HEK293 (cell line): ENCODE measurements at regions not wholly inside any gene's neighbourhood (a gene's known extent, or its start where the extent isn't known, plus 50 kb on each side); places are given as distances from the start of the nearest gene placed in this dataset.

Experiments
- CTCF ChIA-PET: fragments of 350-600 bp; formaldehyde crosslinking; extraction: SDS; loops from one replicate; lab custom pipeline; 2021; ENCODE audit warnings: antibody characterized with exemption; lab: Yijun Ruan, JAX
- POLR2A ChIA-PET: fragments of 300-600 bp; formaldehyde crosslinking; extraction: SDS; loops from one replicate; lab custom pipeline; 2020; ENCODE audit warnings: antibody characterized with exemption, inconsistent platforms; lab: Yijun Ruan, JAX
- H3K27ac ChIP-seq: fragments of 200-500 bp; sonication (Bioruptor generic); 2 replicates; pipeline ENCODE4 v1.5.1; 2014; ENCODE audit warnings: low read depth, low read length, control low read depth, inconsistent platforms; ENCODE audit errors: extremely low read depth
- H3K36me3 ChIP-seq, 2 experiments: fragments of 200-500 bp in 1 of 2; sonication (Bioruptor generic) in 1 of 2; 1 replicate in 1 of 2; 2 replicates in 1 of 2; pipeline ENCODE4 v1.5.1; 2014 to 2017; ENCODE audit warnings: inconsistent platforms in 2 of 2, low read length in 2 of 2; ENCODE audit not compliant: control insufficient read depth in 2 of 2, insufficient read depth in 1 of 2
- H3K4me1 ChIP-seq: fragments of 200-500 bp; sonication (Bioruptor generic); 2 replicates; pipeline ENCODE4 v1.5.1; 2014; ENCODE audit warnings: mild to moderate bottlenecking, low read length, inconsistent platforms; ENCODE audit not compliant: control insufficient read depth, insufficient read depth
- H3K4me3 ChIP-seq: 2 replicates; pipeline ENCODE4 v1.5.1; 2011; ENCODE audit warnings: low read depth, mild to moderate bottlenecking, control low read depth, low read length, moderate library complexity
- H3K9me3 ChIP-seq: fragments of 200-500 bp; sonication (Bioruptor generic); 2 replicates; pipeline ENCODE4 v1.5.1; 2014; ENCODE audit warnings: low read depth, low read length, inconsistent platforms; ENCODE audit not compliant: control insufficient read depth, insufficient read depth
- KLF17 ChIP-seq: fragments of 450-650 bp; formaldehyde crosslinking; IDR thresholded peaks from 2 replicates; pipeline ENCODE4 v1.5.1; 2016; ENCODE audit warnings: missing biosample characterization, missing genetic modification characterization
- SP7 ChIP-seq: fragments of 450-650 bp; formaldehyde crosslinking; IDR thresholded peaks from 2 replicates; pipeline ENCODE4 v1.5.1; 2016; ENCODE audit warnings: missing biosample characterization, missing genetic modification characterization
- TSHZ1 ChIP-seq: fragments of 450-650 bp; formaldehyde crosslinking; IDR thresholded peaks from 2 replicates; pipeline ENCODE4 v1.5.1; 2016; ENCODE audit warnings: missing biosample characterization, missing genetic modification characterization, borderline replicate concordance
- YY1 ChIP-seq: fragments of 450-650 bp; formaldehyde crosslinking; IDR thresholded peaks from 2 replicates; pipeline ENCODE4 v1.5.1; 2018; ENCODE audit warnings: missing biosample characterization, missing genetic modification characterization
- ZBTB1 ChIP-seq: fragments of 450-650 bp; formaldehyde crosslinking; IDR thresholded peaks from 2 replicates; pipeline ENCODE4 v1.5.1; 2016; ENCODE audit warnings: missing biosample characterization, missing genetic modification characterization
- ZBTB44 ChIP-seq: fragments of 450-650 bp; IDR thresholded peaks from 2 replicates; pipeline ENCODE4 v1.5.1; 2018; ENCODE audit warnings: missing biosample characterization, mild to moderate bottlenecking, missing genetic modification characterization
- ZFHX2 ChIP-seq: fragments of 450-650 bp; formaldehyde crosslinking; conservative IDR thresholded peaks from 2 replicates; pipeline ENCODE4 v1.5.1; 2016; ENCODE audit warnings: missing biosample characterization, missing genetic modification characterization
- ZIC2 ChIP-seq: fragments of 450-650 bp; formaldehyde crosslinking; IDR thresholded peaks from 2 replicates; pipeline ENCODE4 v1.5.1; 2016; ENCODE audit warnings: missing biosample characterization, missing genetic modification characterization
- ZNF132 ChIP-seq: fragments of 450-650 bp; formaldehyde crosslinking; IDR thresholded peaks from 2 replicates; pipeline ENCODE4 v1.5.1; 2017; ENCODE audit warnings: missing biosample characterization, missing genetic modification characterization, borderline replicate concordance
- ZNF157 ChIP-seq: fragments of 450-650 bp; formaldehyde crosslinking; IDR thresholded peaks from 2 replicates; pipeline ENCODE4 v1.5.1; 2016; ENCODE audit warnings: missing biosample characterization, missing genetic modification characterization
- ZNF169 ChIP-seq: fragments of 450-650 bp; formaldehyde crosslinking; IDR thresholded peaks from 2 replicates; pipeline ENCODE4 v1.5.1; 2016; ENCODE audit warnings: missing biosample characterization, missing genetic modification characterization
- ZNF174 ChIP-seq: fragments of 450-650 bp; formaldehyde crosslinking; IDR thresholded peaks from 2 replicates; pipeline ENCODE4 v1.5.0; 2017; ENCODE audit warnings: missing biosample characterization, mild to moderate bottlenecking, missing genetic modification characterization
- ZNF211 ChIP-seq: fragments of 450-650 bp; formaldehyde crosslinking; IDR thresholded peaks from 2 replicates; pipeline ENCODE4 v1.5.1; 2016; ENCODE audit warnings: low read depth, missing biosample characterization, missing genetic modification characterization
- ZNF214 ChIP-seq: fragments of 450-650 bp; formaldehyde crosslinking; IDR thresholded peaks from 2 replicates; pipeline ENCODE4 v1.5.1; 2017; ENCODE audit warnings: missing biosample characterization, mild to moderate bottlenecking, missing genetic modification characterization, borderline replicate concordance
- ZNF248 ChIP-seq: fragments of 450-650 bp; formaldehyde crosslinking; IDR thresholded peaks from 2 replicates; pipeline ENCODE4 v1.5.1; 2017; ENCODE audit warnings: missing biosample characterization, missing genetic modification characterization
- ZNF518A ChIP-seq: fragments of 450-650 bp; formaldehyde crosslinking; conservative IDR thresholded peaks from 2 replicates; pipeline ENCODE4 v1.5.1; 2016; ENCODE audit warnings: low read depth, missing biosample characterization, missing genetic modification characterization
- ZNF701 ChIP-seq: fragments of 450-650 bp; formaldehyde crosslinking; IDR thresholded peaks from 2 replicates; pipeline ENCODE4 v1.5.1; 2016; ENCODE audit warnings: missing biosample characterization, missing genetic modification characterization
- ZNF707 ChIP-seq: fragments of 450-650 bp; formaldehyde crosslinking; IDR thresholded peaks from 2 replicates; pipeline ENCODE4 v1.5.1; 2016; ENCODE audit warnings: missing biosample characterization, missing genetic modification characterization
- ZNF843 ChIP-seq: fragments of 450-650 bp; formaldehyde crosslinking; IDR thresholded peaks from 2 replicates; pipeline ENCODE4 v1.5.1; 2016; ENCODE audit warnings: missing biosample characterization, missing genetic modification characterization

DNA sequence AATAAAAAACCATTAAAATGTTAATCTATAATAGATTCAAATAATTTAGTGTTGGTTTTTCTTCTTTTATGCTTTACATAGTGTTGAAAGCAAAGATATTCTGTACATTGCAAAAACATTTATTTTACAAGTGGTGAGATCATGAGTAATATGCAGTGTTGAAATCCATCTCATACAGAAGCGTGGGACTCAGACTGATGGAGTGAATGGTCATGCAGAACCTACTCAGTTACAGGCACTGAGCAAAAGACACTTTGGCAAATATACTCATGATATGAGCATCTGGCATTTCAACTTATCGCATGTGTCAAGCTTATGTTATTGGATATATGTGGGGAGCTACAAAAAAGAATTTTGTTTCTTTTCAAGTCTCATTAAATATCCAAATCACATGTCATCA, 620.2 kb upstream of the NETO1 start:
- no peak overlapping the region for H3K4me3 ChIP-seq
- no peak overlapping the region for H3K27ac ChIP-seq
- no peaks in the 10 kb centered on the region; the same call in 1 of the 2 replicates for H3K9me3 ChIP-seq
- ChIA-PET CTCF (no interaction called here), POLR2A (no interaction called here)
- no peaks in the 10 kb centered on the region for H3K4me1 ChIP-seq
- H3K36me3 ChIP-seq: no peaks in the 10 kb centered on the region
- TF ChIP-seq ZNF248 (tag by site-specific recombination): no peak
- TF ChIP-seq ZNF214 (tag by site-specific recombination): no peak
- no peak for TF ChIP-seq ZNF132 (tag by site-specific recombination)
- TF ChIP-seq ZNF211: no peak
- no peak for TF ChIP-seq ZIC2 (tag by site-specific recombination)
- TF ChIP-seq ZBTB44: no peak
- TF ChIP-seq ZNF174 (tag by site-specific recombination): no peak
- no peak for TF ChIP-seq ZNF518A (tag by site-specific recombination)
- no peak for TF ChIP-seq ZFHX2 (tag by site-specific recombination)
- no peak for TF ChIP-seq ZNF157 (tag by site-specific recombination)
- TF ChIP-seq TSHZ1 (tag by site-specific recombination): no peak
- no peak for TF ChIP-seq ZBTB1 (tag by site-specific recombination)
- no peak for TF ChIP-seq YY1 (tag by site-specific recombination)
- no peak for TF ChIP-seq ZNF701
- TF ChIP-seq ZNF843 (tag by site-specific recombination): no peak
- no peak for TF ChIP-seq KLF17 (tag by site-specific recombination)
- TF ChIP-seq ZNF707 (tag by site-specific recombination): no peak
- no peak for TF ChIP-seq ZNF169
- no peak for TF ChIP-seq SP7 (tag by site-specific recombination)
